WTC11 (cell line): ENCODE measurements at regions not wholly inside any gene's neighbourhood (a gene's known extent, or its start where the extent isn't known, plus 50 kb on each side); places are given as distances from the start of the nearest gene placed in this dataset.

ENCODE experiments used
- ATAC-seq: fragments of 200-7000 bp; cut with Tn5 transposase; 2 replicates; pipeline ENCODE4 v1.10.0; 2021; ENCODE audit warnings: mild to moderate bottlenecking, moderate library complexity
- CTCF ChIA-PET: fragments of 300-600 bp; sonication (Branson Sonifier 250); formaldehyde crosslinking; loops from one replicate; lab custom pipeline; 2021; ENCODE audit warnings: antibody characterized with exemption; lab: Charles Lee
- POLR2A ChIA-PET: fragments of 350-600 bp; sonication (Branson Sonifier 250); formaldehyde crosslinking; loops from one replicate; lab custom pipeline; 2021; ENCODE audit warnings: antibody characterized with exemption; lab: Charles Lee
- DNase-seq: peaks from one replicate; pipeline ENCODE4 v3.0.0; 2021; ENCODE audit warnings: low spot score
- H3K27ac Mint-ChIP-seq: 2 replicates; pipeline ENCODE4 v1.8.0; 2021; ENCODE audit warnings: mixed read lengths
- H3K27me3 Mint-ChIP-seq: 2 replicates; pipeline ENCODE4 v1.8.0; 2021; ENCODE audit warnings: low read depth, mild to moderate bottlenecking, moderate library complexity, mixed read lengths
- H3K36me3 Mint-ChIP-seq: 2 replicates; pipeline ENCODE4 v1.8.0; 2021; ENCODE audit warnings: mixed read lengths
- H3K4me1 Mint-ChIP-seq: 2 replicates; pipeline ENCODE4 v1.8.0; 2022; ENCODE audit warnings: mixed read lengths
- H3K4me3 Mint-ChIP-seq: 2 replicates; pipeline ENCODE4 v1.8.0; 2021; ENCODE audit warnings: mild to moderate bottlenecking, moderate library complexity, mixed read lengths
- H3K9me3 Mint-ChIP-seq: 2 replicates; pipeline ENCODE4 v1.8.0; 2021; ENCODE audit warnings: mixed read lengths
- CREB1 ChIP-seq: sonication (generic); formaldehyde crosslinking; IDR thresholded peaks from 2 replicates; pipeline ENCODE4 v1.8.0; 2023; ENCODE audit warnings: mild to moderate bottlenecking, missing genetic modification reagents
- GABPB1 ChIP-seq: sonication (generic); formaldehyde crosslinking; IDR thresholded peaks from 2 replicates; pipeline ENCODE4 v1.8.1; 2023; ENCODE audit warnings: mild to moderate bottlenecking, missing genetic modification reagents
- GTF2I ChIP-seq: fragments of 250-450 bp; sonication (Bioruptor Pico); conservative IDR thresholded peaks from 2 replicates; pipeline ENCODE4 v1.4.0; 2021; ENCODE audit warnings: mild to moderate bottlenecking
- MYBL2 ChIP-seq: sonication (generic); formaldehyde crosslinking; IDR thresholded peaks from 2 replicates; pipeline ENCODE4 v1.8.1; 2023; ENCODE audit warnings: mild to moderate bottlenecking, moderate library complexity, missing genetic modification reagents
- NFATC4 ChIP-seq: fragments of 250-450 bp; sonication (Bioruptor Pico); IDR thresholded peaks from 2 replicates; pipeline ENCODE4 v1.9.0; 2021; ENCODE audit warnings: mild to moderate bottlenecking
- NFE2L1 ChIP-seq: sonication (generic); formaldehyde crosslinking; IDR thresholded peaks from 2 replicates; pipeline ENCODE4 v1.8.1; 2023; ENCODE audit warnings: missing genetic modification reagents
- NFYB ChIP-seq: sonication (generic); formaldehyde crosslinking; conservative IDR thresholded peaks from 2 replicates; pipeline ENCODE4 v1.8.0; 2022; ENCODE audit warnings: low read depth, missing genetic modification reagents
- OVOL2 ChIP-seq: fragments of 250-450 bp; sonication (Bioruptor Pico); IDR thresholded peaks from 2 replicates; pipeline ENCODE4 v1.9.0; 2021; ENCODE audit warnings: mild to moderate bottlenecking, borderline replicate concordance
- ZNF219 ChIP-seq: sonication (generic); formaldehyde crosslinking; IDR thresholded peaks from 2 replicates; pipeline ENCODE4 v1.8.0; 2023; ENCODE audit warnings: missing genetic modification reagents, mild to moderate bottlenecking, borderline replicate concordance
- ZNF232 ChIP-seq: sonication (generic); formaldehyde crosslinking; IDR thresholded peaks from 2 replicates; pipeline ENCODE4 v1.8.0; 2022; ENCODE audit warnings: mild to moderate bottlenecking, missing genetic modification reagents
- TF ChIP-seq, protein P1 (sequence below): sonication (generic); formaldehyde crosslinking; IDR thresholded peaks from 2 replicates; pipeline ENCODE4 v1.8.0; 2022; ENCODE audit warnings: mild to moderate bottlenecking, missing genetic modification reagents
- TF ChIP-seq, protein P2 (sequence below): sonication (generic); formaldehyde crosslinking; IDR thresholded peaks from 2 replicates; pipeline ENCODE4 v1.8.1; 2023; ENCODE audit warnings: mild to moderate bottlenecking, missing genetic modification reagents, moderate library complexity
- TF ChIP-seq, protein P3 (sequence below): sonication (generic); formaldehyde crosslinking; IDR thresholded peaks from 2 replicates; pipeline ENCODE4 v1.8.0; 2022; ENCODE audit warnings: mild to moderate bottlenecking, missing genetic modification reagents
- TF ChIP-seq, protein P4 (sequence below): fragments of 200-600 bp; IDR thresholded peaks from 2 replicates; pipeline ENCODE4 v1.8.0; 2022; ENCODE audit warnings: antibody characterized with exemption
- TF ChIP-seq, protein P5 (sequence below): fragments of 250-450 bp; sonication (Bioruptor Pico); conservative IDR thresholded peaks from 2 replicates; pipeline ENCODE4 v1.9.0; 2021; ENCODE audit warnings: mild to moderate bottlenecking
- TF ChIP-seq, protein P6 (sequence below): sonication (generic); formaldehyde crosslinking; conservative IDR thresholded peaks from 2 replicates; pipeline ENCODE4 v1.8.1; 2022; ENCODE audit warnings: mild to moderate bottlenecking, missing genetic modification reagents

DNA sequence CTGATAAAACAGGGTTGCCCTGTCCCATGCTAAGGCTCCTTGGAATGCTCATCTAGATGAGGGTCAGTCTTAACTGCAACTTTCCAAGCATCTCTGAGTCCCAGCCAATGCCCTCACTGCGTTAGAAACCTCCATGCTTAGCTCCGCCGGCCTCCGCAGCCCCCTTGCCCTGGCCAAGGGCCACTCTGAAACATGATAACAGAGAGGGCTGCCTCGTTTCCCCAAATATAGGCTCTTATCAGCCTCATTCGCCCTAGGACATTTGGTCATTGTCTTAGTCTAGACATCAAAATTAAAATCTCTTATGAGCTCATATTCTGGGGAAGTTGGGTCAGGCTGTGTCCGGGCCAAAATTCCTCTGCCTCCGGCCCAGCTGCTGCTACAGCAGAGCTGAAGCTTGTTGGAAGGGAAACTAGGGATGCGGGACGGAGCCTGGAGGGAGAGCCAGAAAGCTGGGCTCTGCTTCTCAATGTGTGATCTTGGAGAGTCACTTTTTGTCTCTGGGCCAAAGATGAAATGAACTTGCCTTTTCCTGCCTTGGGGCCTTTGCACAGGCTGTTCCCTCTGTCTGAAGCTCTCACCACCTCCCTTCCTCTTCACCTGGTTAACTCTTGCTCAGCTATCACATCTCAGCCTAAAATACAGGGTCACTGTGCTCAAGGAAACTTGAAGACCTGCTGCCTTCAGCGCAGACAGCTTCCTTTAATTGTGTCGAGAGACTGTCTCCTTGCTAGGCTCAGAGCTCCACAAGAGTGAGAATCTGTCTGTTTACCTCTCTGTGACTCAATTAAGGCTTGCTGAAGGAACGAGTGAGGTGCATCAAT is 191.3 kb downstream of the RGS3 start:
- no peaks in the 10 kb centered on the region for H3K36me3 Mint-ChIP-seq
- no peak for TF ChIP-seq OVOL2
- TF ChIP-seq GTF2I (CRISPR knock-in tag): no peak
- TF ChIP-seq NFYB (CRISPR knock-in tag): no peak
- no peak for TF ChIP-seq ZNF219
- TF ChIP-seq, protein P1, sequence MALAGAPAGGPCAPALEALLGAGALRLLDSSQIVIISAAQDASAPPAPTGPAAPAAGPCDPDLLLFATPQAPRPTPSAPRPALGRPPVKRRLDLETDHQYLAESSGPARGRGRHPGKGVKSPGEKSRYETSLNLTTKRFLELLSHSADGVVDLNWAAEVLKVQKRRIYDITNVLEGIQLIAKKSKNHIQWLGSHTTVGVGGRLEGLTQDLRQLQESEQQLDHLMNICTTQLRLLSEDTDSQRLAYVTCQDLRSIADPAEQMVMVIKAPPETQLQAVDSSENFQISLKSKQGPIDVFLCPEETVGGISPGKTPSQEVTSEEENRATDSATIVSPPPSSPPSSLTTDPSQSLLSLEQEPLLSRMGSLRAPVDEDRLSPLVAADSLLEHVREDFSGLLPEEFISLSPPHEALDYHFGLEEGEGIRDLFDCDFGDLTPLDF (CRISPR knock-in tag): no peak
- TF ChIP-seq, protein P2, sequence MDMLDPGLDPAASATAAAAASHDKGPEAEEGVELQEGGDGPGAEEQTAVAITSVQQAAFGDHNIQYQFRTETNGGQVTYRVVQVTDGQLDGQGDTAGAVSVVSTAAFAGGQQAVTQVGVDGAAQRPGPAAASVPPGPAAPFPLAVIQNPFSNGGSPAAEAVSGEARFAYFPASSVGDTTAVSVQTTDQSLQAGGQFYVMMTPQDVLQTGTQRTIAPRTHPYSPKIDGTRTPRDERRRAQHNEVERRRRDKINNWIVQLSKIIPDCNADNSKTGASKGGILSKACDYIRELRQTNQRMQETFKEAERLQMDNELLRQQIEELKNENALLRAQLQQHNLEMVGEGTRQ: no peak
- no peak for TF ChIP-seq NFATC4 (CRISPR knock-in tag)
- TF ChIP-seq, protein P3, sequence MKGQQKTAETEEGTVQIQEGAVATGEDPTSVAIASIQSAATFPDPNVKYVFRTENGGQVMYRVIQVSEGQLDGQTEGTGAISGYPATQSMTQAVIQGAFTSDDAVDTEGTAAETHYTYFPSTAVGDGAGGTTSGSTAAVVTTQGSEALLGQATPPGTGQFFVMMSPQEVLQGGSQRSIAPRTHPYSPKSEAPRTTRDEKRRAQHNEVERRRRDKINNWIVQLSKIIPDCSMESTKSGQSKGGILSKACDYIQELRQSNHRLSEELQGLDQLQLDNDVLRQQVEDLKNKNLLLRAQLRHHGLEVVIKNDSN: no peak
- no peak for ATAC-seq
- H3K9me3 Mint-ChIP-seq: no peaks in the 10 kb centered on the region
- H3K27ac Mint-ChIP-seq: no peak overlapping the region
- peaks cover 30% of the 10 kb centered on the region for H3K27me3 Mint-ChIP-seq
- H3K4me1 Mint-ChIP-seq: peaks cover 25% of the 10 kb centered on the region
- ChIA-PET POLR2A (interaction anchor here (0.7 to 1.6 kb wide), 6 partner anchors 32 to 89 kb away, joined by 3 to 10 read pairs (median 4); no protein-coding TSS in a partner anchor), CTCF (interaction anchor here (0.5 to 11.3 kb wide), 41 partner anchors 8 to 380 kb away, joined by 3 to 962 read pairs (median 5); partner anchors contain the start of genes ALAD, BSPRY, C9orf43 and CDC26)
- no peak overlapping the region for H3K4me3 Mint-ChIP-seq
- no peak for DNase-seq

DNA sequence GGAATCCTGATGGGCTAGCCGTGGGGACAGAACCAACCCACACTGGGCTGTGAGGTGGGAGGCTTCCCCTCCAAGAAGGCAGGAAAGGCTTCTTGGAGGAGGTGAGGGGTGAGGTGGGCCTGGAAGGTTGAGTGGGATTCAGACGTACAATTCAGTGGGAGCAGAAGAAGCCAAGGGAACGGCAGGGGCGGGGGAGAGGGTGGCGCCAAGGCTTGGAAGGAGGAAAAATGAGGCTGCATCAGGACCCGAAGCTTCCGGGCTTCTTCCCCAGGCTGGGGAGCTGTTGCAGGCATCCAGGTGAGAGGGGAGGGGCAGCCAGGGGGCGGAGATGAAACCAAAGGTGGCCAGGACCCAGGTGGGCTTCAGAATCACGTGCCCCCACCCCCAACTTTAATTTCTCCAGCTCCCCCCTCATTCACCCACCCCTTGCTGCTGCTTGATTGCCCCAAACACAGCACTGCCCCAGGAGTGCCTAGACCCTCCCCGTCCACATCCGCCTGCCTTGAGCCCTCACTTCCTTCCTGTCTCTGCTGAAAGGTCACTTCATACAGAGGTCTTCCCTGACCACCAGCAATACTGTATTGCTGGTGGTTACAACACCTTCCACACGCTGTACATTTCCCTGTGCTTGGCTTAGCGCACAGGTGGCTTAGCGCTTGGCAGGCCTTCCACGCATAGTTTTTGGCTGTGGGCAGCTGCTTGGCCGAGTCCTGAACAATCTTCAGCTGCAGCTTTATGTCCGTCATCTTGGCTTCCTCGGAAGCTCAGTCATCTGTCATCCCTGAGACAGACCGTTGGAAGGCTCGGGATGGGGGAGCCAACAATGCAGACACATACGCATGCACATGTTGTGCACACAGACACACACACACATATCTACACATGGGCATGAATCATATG is 193.5 kb downstream of the RGS3 start:
- CTCF ChIA-PET: interaction anchor here (0.5 to 11.3 kb wide), 53 partner anchors 10 to 506 kb away, joined by 3 to 962 read pairs (median 7); partner anchors contain the start of genes ALAD, C9orf43, CDC26 and POLE3
- H3K27me3 Mint-ChIP-seq: peaks cover 13% of the 10 kb centered on the region
- H3K4me1 Mint-ChIP-seq: peaks cover 12% of the 10 kb centered on the region
- no peaks in the 10 kb centered on the region for H3K36me3 Mint-ChIP-seq
- TF ChIP-seq NFE2L1 (no peak), GABPB1 (CRISPR knock-in tag) (0 out of 2 replicates have a peak, but pooled peaks have one; percentile 21)
- TF ChIP-seq, protein P4, sequence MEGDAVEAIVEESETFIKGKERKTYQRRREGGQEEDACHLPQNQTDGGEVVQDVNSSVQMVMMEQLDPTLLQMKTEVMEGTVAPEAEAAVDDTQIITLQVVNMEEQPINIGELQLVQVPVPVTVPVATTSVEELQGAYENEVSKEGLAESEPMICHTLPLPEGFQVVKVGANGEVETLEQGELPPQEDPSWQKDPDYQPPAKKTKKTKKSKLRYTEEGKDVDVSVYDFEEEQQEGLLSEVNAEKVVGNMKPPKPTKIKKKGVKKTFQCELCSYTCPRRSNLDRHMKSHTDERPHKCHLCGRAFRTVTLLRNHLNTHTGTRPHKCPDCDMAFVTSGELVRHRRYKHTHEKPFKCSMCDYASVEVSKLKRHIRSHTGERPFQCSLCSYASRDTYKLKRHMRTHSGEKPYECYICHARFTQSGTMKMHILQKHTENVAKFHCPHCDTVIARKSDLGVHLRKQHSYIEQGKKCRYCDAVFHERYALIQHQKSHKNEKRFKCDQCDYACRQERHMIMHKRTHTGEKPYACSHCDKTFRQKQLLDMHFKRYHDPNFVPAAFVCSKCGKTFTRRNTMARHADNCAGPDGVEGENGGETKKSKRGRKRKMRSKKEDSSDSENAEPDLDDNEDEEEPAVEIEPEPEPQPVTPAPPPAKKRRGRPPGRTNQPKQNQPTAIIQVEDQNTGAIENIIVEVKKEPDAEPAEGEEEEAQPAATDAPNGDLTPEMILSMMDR: no peak
- ATAC-seq: no peak
- H3K27ac Mint-ChIP-seq: no peak overlapping the region
- H3K9me3 Mint-ChIP-seq: no peaks in the 10 kb centered on the region
- DNase-seq: no peak
- H3K4me3 Mint-ChIP-seq: no peak overlapping the region
- POLR2A ChIA-PET: interaction anchor here (0.7 to 1.2 kb wide), 2 partner anchors 382 to 604 kb away, joined by 3 to 4 read pairs; partner anchors contain the start of gene CDC26

DNA sequence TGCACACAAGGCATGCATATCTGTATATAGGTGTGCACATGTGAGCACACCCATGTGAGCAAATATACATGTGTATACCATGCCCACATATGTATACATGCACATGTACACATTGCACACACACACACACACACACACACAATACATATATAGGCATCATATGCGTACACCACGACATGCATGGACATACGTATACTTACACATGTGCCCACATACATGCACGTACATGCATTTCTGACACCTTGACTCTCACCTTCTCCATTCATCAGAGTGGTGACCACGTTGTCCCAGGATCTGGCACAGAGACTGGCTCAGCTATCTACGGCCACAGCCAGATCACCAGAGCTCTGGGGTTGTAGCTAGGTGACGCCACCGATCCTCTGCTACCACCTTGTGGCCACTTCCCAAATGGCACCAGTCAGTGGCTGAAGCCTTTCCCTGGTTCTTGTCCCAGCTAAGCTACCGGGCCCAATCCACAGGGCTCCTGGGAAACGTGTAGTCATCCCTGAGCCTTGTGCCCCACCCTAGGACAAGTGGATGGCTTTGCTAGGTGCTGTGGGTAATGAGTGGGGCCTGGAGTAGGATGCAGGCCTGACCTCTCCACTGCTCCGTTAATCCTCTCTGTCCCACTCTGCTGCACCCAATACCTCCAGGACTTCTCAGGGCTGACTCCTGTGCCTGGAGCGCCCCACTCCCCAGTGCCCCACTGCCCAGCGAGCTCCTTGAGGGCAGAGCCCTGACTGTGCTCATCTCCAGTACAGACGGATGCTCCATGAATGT is 194.4 kb downstream of the RGS3 start:
- Mint-ChIP-seq H3K4me3 (no peak overlapping the region), H3K27ac (no peak overlapping the region), H3K36me3 (no peaks in the 10 kb centered on the region), H3K27me3 (peaks cover 13% of the 10 kb centered on the region), H3K9me3 (no peaks in the 10 kb centered on the region), H3K4me1 (peaks cover 12% of the 10 kb centered on the region)
- peak; percentile 94 for ATAC-seq
- DNase-seq: peak; percentile 92
- POLR2A ChIA-PET: interaction anchor here (0.7 to 1.4 kb wide), 3 partner anchors 67 to 603 kb away, joined by 3 to 6 read pairs (median 4); partner anchors contain the start of gene CDC26
- CTCF ChIA-PET: interaction anchor here (0.5 to 11.3 kb wide), 61 partner anchors 9 to 631 kb away, joined by 3 to 962 read pairs (median 5); partner anchors contain the start of genes ALAD, C9orf43, CDC26 and HDHD3
- TF ChIP-seq ZNF232 (no peak), MYBL2 (CRISPR knock-in tag) (no peak), CREB1 (0 out of 2 replicates have a peak, but pooled peaks have one; percentile 21)
- TF ChIP-seq, protein P5, sequence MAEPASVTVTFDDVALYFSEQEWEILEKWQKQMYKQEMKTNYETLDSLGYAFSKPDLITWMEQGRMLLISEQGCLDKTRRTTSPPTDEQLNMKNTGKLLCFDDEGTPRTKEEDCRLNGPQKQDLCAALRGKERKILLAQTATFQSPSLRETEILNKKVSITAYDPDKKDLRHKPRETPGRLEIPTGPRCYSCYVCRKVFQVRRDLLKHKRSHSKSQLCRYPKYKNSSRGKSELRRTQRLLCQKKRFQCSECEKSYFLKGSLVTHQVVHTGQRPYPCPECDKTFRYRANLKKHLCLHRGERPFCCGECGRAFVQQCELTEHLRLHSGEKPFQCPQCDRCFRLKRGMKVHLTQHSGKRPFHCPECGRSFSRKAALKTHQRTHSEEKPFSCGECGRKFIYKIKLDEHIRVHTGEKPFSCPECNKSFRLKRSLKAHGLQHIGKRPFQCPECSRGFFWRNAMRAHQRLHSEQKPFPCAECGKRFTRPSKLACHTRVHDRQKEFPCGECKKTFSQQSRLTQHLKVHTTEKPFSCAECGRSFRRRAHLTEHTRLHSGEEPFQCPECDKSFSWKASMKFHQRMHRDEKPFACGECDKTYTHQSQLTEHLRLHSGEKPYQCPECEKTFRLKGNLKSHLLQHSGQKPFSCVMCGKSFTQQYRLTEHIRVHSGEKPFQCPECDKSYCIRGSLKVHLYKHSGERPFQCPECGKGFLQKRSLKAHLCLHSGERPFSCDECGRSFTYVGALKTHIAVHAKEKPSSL (CRISPR knock-in tag): no peak
- TF ChIP-seq, protein P6, sequence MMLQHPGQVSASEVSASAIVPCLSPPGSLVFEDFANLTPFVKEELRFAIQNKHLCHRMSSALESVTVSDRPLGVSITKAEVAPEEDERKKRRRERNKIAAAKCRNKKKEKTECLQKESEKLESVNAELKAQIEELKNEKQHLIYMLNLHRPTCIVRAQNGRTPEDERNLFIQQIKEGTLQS (CRISPR knock-in tag): no peak
- TF ChIP-seq, protein P4: peak; percentile 83
